GM20000 (cell line): ENCODE measurements at regions not wholly inside any gene's neighbourhood (a gene's known extent, or its start where the extent isn't known, plus 50 kb on each side); places are given as distances from the start of the nearest gene placed in this dataset.

ENCODE experiments used
- DNase-seq: peaks from one replicate; pipeline ENCODE4 v3.0.0; 2012; ENCODE audit warnings: low spot score
- TF ChIP-seq, protein P1 (sequence below): IDR thresholded peaks from 2 replicates; pipeline ENCODE4 v1.5.1; 2012; ENCODE audit warnings: mild to moderate bottlenecking, control low read depth; ENCODE audit errors: extremely low read depth, missing control alignments

- TF ChIP-seq, protein P1, sequence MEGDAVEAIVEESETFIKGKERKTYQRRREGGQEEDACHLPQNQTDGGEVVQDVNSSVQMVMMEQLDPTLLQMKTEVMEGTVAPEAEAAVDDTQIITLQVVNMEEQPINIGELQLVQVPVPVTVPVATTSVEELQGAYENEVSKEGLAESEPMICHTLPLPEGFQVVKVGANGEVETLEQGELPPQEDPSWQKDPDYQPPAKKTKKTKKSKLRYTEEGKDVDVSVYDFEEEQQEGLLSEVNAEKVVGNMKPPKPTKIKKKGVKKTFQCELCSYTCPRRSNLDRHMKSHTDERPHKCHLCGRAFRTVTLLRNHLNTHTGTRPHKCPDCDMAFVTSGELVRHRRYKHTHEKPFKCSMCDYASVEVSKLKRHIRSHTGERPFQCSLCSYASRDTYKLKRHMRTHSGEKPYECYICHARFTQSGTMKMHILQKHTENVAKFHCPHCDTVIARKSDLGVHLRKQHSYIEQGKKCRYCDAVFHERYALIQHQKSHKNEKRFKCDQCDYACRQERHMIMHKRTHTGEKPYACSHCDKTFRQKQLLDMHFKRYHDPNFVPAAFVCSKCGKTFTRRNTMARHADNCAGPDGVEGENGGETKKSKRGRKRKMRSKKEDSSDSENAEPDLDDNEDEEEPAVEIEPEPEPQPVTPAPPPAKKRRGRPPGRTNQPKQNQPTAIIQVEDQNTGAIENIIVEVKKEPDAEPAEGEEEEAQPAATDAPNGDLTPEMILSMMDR: no peak
- no peak for DNase-seq
Observed at GRCh38 chr18:27735117-27735516, 441.8 kb downstream of the CDH2 start.

DNA sequence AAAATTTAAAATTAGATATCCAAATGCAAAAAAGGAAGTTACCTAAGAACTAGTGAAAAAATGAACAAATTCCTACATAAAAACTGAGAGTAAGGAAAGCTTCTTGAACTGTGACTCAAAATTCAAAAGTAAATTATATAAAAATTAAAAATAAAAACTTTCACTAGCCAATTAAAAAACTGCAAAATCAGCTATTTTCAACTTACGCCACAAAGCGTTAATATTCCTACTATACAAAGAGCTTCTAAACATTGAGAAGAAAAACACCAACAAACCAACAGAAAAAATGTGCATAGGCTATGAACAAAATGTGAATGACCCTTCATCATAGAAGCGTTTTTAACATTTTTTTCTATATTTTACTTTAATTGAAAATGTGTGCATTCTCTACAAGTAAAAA, 445.7 kb downstream of the CDH2 start:
- TF ChIP-seq, protein P1: no peak
- DNase-seq: no peak

DNA sequence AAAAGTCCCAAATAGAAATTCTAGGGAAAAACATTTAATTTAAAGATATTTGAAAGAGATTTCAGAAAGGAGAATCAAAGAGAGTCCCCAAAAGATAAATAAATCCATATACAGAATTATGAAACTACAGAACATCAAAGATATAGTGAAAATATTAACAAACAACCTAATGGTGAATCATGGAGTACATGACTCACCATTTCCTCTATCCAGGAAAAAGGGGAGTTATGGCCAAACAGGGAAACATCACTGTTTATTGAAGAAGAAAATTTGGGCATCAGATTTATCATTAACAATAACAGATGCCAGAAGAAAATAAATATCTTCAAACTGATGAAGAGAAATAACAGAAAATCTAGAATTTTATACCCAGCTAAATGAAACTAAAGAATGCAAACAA, 448.3 kb downstream of the CDH2 start:
- no peak for DNase-seq
- TF ChIP-seq, protein P1: no peak

- DNase-seq: no peak
- TF ChIP-seq, protein P1: no peak
Observed at GRCh38 chr18:27724362-27724761, 452.6 kb downstream of the CDH2 start.

DNA sequence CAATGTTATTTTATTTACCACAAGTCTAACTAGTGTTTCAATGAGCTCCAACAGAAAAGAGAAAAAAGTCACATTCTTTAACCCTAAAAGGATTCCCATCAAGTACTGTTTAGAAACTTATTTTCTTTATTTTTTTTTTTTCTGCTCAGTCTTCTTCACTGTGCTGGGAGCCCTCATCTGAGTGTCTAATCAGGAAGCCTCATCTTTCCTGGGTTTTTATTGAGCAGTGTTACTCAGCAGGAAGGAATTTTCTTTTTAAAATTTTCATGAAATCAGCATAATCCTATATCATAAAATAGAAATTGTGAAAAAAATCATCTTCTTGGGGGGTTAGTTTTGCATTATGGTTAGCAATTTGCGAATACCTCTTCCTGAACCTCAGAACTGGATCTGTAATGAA, 453.8 kb downstream of the CDH2 start:
- TF ChIP-seq, protein P1: no peak
- no peak for DNase-seq

- no peak for DNase-seq
- TF ChIP-seq, protein P1: no peak
Observed at GRCh38 chr18:27719680-27720079, 457.2 kb downstream of the CDH2 start.

GRCh38 chr18:27717816-27718215, 459.1 kb downstream of the CDH2 start:
- TF ChIP-seq, protein P1: no peak
- DNase-seq: no peak

DNA sequence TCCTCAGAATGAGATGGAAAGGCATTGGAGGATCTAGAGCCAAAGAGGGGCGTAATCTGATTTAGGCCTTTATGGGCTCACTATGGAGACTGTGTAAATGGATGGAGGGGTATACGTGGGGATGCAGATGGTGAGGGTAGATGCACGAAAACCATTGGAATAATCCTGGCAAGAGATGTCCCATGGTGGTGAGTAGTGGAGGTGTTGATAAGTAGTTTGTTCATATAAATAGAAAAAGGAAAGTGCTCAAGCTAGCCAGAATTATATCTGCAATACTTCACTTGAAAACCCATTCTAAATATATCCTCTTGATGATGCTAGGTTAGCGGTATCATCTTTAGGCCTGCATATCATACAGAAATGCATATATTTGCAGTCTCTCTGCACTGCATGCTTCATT, 459.7 kb downstream of the CDH2 start:
- no peak for DNase-seq
- TF ChIP-seq, protein P1: no peak
